C4-2B (cell line): ENCODE measurements at regions not wholly inside any gene's neighbourhood (a gene's known extent, or its start where the extent isn't known, plus 50 kb on each side); places are given as distances from the start of the nearest gene placed in this dataset.

Experiments
- ZFX ChIP-seq: fragments of 450-650 bp; IDR thresholded peaks from 2 replicates; pipeline ENCODE4 v1.6.1; 2017
- TF ChIP-seq, protein P1 (sequence below): fragments of 450-650 bp; conservative IDR thresholded peaks from 2 replicates; pipeline ENCODE4 v1.5.1; 2017; ENCODE audit warnings: mild to moderate bottlenecking

GRCh38 chr15:39513936-39514335, 66.9 kb upstream of the THBS1 start:
- TF ChIP-seq ZFX, result no peak
- TF ChIP-seq, protein P1, sequence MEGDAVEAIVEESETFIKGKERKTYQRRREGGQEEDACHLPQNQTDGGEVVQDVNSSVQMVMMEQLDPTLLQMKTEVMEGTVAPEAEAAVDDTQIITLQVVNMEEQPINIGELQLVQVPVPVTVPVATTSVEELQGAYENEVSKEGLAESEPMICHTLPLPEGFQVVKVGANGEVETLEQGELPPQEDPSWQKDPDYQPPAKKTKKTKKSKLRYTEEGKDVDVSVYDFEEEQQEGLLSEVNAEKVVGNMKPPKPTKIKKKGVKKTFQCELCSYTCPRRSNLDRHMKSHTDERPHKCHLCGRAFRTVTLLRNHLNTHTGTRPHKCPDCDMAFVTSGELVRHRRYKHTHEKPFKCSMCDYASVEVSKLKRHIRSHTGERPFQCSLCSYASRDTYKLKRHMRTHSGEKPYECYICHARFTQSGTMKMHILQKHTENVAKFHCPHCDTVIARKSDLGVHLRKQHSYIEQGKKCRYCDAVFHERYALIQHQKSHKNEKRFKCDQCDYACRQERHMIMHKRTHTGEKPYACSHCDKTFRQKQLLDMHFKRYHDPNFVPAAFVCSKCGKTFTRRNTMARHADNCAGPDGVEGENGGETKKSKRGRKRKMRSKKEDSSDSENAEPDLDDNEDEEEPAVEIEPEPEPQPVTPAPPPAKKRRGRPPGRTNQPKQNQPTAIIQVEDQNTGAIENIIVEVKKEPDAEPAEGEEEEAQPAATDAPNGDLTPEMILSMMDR, result no peak
